IPS-NIHi11 (cell line): ENCODE measurements at regions not wholly inside any gene's neighbourhood (a gene's known extent, or its start where the extent isn't known, plus 50 kb on each side); places are given as distances from the start of the nearest gene placed in this dataset.

ENCODE experiments used
- DNase-seq: peaks from one replicate; pipeline ENCODE4 v3.0.0; 2012; ENCODE audit warnings: mixed read lengths, low spot score

DNA sequence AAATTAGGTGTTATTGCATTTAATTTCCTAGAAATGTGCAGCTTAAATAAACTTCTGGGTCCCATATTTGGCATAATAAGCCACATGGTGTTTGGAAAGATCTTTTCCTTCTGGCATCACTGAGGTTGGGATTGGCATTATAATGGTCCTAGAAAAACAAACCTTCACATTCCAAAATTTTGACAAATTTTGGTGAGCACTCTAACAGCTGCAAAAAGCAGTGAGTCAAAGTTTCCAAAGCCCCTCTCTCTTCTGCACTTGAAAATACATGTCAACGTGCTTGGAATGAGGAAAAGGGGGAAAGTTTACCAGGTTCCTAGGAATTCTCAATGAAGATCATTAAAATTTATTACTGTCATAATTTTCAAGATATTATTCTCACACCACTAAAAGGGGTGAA, 77.8 kb upstream of the STK17B start:
- no peak for DNase-seq

DNA sequence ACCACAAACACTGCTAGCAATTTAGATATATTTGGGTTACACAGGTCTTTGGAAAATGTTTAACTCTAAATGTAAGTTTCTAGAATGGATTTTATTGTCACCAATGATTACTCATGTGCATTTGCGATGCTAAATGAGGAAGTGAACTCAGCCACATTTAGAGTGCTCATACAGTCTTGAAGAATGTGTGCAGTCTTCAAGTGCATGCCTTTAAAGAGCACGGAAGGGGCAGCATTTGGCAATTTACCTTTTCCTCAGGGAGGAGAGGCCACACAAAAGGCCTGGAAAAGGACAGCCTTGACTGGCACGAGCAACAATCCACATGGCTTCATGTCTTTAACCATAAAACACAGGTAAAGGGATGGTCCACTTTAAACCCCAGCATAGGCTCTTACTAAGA, 78.5 kb upstream of the STK17B start:
- DNase-seq: no peak

DNA sequence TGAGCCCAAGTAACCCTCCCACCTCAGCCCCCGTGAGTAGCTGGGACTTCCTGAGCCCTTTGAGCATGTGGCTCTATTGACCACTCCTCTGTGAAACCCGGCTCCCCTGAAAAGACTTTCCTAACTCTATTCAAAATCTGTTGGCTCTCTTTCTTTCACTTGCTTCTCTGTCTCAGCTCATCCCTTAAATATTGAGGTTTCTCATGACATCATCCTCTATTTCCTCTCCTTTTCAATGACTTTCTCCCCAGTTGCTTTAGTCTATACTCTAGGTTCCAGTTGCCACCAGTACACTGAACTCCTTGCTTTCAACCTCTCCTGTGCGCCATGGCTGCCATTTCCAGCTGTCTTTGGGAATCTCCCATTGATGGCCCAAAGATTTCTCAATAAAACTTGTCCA, 79.8 kb upstream of the STK17B start:
- no peak for DNase-seq

DNA sequence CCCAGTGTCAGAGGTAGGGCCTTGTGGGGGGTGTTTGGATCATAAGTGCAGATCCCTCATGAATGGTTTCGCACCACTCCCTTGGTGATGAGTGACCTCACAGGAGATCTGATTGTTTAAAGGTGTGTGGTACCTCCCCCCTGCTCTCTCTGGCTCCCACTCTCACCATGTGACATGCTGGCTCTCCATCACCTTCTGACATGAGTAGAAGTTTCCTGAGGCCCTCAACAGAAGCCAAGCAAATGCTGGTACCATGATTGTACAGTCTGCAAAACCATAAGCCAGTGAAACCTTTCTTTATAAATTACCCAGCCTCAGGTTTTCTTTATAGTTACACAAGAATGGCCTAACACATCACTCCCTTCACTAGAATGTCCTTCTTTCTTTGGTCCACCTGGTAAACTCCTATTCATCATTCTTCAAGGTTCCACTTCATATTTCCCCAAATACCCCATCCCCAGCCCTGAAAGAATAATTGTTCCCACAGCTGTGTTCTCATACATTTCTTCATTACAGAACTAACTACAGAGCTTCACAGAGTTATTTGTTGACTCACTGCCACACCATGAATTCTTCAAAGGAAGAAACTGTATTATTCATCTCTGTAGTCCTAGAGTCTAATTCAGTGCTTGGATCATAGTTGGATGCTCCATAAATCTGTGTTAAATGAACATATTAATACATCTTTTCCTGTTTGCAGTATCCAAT, 81.2 kb upstream of the STK17B start:
- no peak for DNase-seq

DNA sequence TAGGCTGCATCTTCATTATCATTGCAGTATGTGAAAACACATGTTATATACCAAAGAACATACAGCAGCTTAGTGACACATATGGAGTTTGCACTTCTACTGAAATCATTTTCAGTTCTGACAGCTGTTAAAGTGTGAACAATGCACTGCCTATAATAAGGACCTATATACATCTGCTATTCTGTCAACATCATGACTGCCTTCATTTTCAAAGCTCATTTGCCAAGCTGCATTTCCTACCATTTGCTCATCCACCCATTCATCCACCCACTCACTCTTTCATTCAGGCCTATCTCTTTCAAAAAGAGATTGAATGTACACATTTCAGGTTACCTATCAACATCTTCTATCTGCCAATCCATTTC, 81.7 kb upstream of the STK17B start:
- no peak for DNase-seq

DNA sequence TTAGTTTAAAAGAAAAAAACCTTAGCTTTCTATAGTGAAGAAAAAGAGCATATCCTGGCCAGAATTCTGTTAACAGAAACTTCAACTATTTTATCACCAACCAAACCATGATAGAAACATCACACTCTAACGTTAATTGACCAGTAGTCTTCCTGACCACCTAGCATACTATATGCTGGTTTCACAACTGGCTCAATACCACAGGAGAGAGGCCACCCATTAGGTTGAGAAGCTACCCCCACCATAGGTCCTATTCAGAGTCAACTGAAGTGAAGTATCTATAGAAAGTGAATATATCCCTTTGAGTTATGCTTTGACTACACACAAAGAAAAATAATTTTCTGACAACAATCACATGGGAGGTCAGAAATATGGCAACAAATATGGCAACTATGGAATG, 85.2 kb upstream of the STK17B start:
- no peak for DNase-seq

DNA sequence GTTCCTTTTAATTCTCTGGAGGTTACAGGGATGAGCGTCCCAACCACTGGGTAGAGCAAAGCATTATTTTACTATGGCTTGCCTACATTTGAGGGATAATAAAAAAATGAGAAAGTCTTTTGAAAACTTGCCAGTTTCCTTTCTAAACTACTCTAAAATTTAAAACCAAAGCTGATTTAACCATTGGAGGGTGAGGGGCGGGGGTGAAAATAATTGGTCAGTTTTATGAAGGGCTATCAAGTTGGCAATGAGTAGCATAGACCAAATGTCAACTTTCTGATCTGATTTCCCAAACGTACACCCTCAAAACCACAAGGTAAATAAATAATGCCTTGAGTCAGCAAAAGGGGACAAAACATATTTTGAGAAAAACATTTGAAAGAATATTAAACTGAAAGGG, 85.7 kb upstream of the STK17B start:
- DNase-seq: no peak

DNA sequence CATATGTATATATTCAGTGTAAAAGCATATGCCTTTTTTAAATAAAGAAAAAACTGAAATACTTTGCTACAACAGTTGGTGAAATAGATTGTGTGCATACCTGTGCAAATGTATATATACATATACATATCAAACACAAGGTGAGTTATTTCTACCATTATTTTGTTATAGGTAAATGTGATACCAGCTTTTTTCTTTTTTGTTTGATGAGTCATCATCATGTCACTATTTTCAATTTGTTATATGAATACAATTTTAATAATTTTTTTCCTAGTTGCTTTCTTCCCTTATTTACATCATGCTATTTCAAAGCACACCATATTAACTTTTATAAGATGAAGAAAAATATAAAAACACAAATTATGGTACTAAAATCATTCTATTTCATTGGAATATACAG, 87.0 kb upstream of the STK17B start:
- DNase-seq: no peak

DNA sequence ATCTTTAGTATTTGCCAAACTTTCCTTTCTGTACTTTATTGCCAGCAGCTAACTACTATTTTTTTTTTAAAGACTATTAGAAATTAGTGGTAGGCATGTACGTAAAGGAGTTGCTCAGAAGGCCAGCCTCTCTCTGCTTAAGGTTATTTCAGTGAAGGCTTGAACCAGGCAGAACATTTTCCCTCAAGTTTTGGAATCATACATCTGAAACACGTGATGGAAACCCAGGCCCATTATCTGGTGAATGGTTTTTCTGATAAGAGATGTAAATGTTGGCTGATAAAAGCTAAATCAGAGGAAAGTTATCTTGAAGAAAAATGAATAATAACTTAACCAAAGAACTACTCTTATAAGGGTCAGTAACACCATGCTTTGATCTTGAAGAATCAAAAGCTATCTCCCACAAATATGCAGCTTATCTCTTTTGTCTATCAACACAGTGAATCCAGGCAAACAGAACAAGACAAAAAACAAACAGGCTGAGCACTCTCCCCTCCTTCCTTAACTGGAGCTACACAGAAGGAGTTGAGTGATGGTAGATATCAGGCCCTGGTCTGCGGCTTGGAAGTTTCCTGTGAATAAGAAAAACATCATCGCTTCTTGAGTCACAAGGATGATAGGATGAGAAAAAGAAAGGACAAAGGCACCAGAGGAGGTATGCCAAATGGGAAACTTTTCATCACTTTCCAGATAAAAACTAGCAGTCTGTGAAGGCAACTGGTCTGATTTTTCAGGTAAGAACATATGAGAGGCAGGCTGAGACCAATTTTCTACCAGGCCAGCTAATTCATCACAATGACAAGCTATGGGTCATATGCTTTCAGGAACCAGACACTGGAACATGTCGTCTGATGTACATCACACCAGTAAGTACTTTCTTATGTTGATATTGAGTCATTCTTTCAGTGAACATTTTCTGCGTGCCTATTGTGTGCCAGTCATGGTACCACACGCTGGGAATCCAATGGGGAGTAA, 88.4 kb upstream of the STK17B start:
- DNase-seq: no peak

DNA sequence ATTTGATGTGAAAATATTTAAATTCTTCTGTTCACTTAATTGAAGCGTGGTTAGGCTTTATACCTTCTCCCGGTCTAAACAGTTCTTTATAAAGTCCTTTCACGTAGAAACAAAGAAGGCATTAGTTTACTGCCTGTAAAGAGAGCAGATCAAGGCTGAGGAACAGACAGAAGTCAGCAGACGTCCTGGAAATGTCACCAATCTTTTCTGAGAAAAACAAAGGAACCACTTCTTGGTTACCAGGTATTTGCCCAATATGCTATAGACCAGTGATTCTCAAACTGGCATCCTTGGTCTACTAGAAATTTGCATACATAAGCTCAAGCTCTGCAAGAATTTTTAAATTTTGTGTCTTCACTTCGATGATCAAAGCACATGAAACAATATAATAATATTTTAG, 89.2 kb upstream of the STK17B start:
- DNase-seq: no peak

DNA sequence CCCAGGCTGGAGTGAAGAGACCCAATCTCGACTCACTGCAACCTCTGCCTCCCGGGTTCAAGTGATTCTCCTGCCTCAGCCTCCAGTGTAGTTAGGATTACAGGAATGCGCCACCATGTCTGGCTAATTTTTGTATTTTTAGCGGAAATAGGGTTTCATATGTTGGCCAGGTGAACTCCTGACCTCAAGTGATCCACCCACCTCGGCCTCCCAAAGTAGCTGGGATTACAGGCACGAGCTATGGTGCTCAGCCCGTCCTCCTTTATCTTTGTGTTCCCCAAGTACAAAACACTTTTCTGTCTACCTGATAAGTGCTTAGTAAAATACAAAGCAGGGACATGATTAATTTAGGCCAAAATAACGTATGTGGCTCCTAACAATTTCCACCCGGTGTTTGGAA, 91.2 kb upstream of the STK17B start:
- DNase-seq: no peak

DNA sequence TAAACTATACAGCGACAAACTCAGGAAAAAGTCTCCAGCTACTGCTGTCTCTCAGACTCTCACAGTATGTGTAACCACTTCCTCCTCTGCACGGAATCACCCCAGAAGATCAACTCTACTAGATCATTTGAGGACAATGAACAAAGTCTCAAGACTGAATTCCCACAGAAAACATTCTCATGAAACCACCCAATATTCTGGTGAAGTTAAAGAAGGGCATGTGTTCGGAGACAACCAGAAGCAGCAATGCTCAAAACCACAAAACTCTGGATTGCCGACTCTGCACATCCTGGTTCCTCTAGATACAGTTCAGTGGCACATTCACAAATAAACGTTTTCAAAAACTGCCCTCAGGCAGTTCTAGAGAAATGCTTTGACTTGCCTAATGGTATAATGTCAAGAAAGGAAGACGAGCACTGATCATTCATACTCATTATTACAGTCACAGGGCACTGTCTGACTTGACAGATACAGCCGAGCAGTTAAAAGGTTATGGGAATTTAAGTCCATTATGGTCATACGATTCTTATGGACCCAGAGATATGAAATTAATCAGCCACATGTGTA, 91.9 kb upstream of the STK17B start:
- DNase-seq: no peak

DNA sequence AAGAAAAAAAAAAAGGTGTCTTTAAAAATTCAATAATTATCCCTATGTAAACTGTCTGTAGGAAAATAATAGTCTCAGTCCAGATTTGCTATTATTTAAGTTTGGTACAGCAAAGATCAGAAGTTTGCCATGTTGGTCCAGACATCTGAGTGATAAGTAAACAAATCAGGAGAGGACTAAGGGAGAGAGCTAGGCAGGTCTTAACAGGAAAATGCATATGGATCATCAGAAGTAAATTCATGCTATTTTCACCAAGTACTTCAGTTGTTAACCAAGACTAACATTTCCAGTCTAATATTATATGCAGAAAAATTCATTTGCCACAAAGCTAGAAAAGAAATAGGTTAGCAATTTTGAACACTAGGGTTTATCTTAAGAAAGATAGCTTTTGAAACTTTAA, 95.0 kb upstream of the STK17B start:
- DNase-seq: no peak

DNA sequence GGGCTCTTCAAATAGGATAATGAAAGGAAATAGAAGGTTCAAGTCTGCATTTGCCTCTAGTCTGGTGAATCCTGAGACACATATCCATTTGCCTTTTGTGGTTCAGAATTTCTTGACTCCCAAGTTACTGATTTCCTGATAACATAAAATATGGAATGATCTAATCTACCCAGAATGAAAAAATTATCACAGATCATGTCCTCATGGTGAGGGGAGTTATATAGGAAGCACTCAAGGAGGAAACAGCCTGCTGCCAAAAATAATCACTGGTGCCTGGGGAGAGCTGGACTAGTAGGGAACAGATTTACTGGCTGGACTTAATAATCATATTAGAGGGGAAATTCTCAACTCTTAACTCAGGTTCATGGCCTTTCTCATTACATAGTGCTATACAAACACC, 95.5 kb upstream of the STK17B start:
- DNase-seq: no peak

DNA sequence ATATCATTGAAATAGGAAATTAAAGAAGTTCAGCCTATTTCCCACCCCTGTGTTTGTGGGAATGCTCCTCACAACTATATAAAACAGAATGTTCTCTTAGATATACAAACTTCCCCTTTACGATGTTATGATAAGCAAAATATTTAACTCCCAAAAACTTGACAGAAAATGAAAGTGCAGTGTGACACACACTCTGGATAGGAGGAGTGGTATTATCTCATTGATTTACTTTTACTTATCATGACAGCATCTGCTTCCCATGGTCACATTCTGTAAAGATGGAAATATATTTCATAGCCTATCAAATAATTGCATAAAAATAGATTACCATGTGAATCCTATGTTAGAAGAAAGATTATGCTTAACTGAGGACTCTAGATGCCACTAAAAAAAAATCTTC, 96.6 kb upstream of the STK17B start:
- no peak for DNase-seq

DNA sequence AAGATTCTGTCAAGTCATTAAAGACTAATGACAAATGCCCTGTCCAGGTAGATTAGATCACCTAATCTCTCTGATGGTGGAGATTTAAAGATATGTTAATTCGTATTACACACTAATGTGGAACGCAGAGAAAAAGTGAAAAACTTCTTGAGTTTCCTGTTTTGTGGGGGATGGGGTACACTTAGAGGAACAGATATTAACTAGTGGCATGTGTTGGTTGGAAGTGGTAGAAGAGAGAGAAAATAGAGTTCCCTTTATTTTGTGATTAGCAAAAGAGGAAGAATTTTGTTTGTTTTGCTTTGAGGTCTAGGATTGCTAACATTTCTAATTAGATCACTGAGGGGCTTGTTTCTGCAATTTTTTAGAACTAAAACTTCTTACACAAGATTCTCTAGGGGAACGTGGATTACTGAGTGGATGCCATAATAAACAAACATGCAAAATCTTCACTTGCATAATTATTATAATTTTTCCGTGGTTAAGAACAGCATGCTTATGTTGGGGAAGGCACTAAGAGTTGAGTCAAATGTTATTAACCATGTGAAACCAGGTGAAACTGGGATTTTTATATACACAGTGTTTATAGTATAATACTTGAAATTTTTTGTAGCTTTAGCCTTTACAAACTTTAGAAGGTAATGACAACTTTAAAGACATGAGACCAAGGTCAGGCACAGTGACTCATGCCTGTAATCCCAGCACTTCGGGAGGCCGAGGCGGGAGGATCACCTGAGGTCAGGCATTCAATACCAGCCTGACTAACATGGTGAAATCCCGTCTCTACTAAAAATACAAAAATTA, 97.4 kb upstream of the STK17B start:
- DNase-seq: no peak

DNA sequence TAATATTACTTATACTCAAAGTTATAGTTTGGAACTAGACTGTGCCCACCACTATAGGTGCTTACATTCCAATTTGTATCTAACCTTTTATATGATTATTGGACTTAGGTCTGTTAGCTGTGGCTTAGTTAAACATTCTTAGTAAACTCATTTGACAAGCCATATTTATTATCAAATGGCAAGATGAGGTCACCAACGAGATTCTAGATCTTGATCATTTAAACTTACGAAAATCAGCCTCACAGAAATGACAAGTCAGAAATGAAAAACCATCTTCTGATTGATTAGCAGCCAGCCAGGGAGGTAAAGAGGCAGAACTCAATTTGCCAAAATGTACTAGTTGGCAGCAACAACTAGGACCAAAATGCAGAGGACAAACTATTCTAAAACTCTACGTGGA, 100.4 kb upstream of the STK17B start:
- DNase-seq: no peak

DNA sequence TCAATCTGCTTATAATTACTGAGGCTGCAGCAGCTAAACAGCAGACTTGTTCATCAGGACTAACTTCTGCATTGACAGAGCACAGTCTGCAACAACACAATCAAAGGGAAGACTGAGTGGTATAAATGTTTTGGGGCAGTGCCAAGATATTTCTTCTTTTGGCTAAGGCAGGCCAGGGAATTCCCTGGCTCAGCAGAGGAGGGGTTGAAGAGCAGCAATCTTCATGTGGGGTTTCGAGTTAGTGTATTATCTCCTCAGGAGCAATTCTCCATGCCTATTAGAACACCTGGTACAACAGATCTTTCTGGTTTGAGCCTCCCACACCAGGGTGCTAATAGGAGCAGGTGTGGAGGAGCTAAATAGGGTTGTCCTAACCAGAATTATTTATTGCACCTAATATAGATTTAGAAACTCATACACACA, 103.0 kb upstream of the STK17B start:
- DNase-seq: no peak

DNA sequence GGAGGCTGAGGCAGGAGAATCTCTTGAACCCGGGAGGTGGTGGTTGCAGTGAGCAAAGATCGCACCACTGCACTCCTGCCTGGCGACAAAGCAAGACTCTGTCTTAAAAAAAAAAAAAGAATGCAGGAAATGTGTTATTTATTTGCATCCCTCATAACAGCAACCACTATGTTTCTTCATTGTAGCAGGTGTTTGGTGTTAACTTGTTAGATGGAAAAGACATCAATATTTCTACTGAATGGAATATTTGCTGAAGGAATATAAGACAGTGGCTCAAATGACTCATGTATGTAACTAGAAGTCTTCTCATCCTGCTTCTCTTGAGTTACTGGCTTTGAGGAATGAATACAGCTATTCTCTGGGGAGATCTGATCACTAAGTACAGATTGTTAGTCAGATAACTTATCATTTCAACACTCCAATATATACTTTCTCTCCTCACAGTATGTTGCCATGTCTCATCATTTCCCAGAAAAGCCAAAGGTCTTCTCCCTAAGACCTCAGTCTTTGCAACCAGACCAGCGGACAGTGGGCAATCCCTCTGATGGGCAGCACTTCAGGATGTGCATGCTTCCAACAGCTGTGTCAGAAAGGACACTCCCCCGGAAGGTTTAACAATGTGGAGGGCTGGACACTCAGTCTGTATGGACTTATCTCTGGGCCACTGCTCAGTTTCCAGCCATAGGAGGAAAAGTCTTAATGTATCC, 104.4 kb upstream of the STK17B start:
- no peak for DNase-seq

DNA sequence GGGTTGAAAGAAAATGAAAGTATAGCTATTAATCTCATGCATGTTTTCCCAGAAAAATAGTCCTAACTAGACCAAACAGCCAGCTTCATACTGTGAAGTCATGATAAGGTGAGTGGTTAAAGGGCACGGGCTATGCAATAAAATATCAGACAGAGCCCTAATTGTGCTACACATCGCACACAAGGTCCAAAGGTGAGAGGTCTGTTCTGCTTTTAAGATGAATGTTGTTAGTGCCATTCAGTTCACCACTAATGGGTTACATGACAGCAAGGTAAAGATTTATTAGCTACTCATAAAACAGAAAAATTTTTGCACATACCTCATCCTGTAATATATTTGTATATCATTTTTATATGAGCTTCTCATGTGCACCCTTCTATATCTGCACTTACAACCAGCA, 105.0 kb upstream of the STK17B start:
- DNase-seq: no peak

DNA sequence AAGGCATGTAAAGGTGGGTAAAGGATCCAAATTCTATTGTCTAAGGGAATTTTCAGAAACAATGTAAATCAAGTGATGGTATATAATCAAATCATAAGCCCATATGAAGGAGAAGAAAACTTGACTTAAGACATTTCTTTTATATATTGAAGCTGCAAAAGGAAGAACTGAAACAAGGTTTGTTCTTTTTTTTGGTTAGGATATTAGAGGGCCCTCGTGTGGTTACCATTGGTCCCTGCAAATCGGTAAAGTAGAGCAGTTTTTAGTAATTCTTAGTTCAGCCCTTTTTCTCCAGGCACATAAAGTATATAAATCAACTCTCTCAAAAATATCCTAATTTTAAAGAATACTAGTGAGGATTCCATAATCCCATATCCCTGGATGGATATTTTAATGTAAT, 105.6 kb upstream of the STK17B start:
- DNase-seq: peak; percentile 30

DNA sequence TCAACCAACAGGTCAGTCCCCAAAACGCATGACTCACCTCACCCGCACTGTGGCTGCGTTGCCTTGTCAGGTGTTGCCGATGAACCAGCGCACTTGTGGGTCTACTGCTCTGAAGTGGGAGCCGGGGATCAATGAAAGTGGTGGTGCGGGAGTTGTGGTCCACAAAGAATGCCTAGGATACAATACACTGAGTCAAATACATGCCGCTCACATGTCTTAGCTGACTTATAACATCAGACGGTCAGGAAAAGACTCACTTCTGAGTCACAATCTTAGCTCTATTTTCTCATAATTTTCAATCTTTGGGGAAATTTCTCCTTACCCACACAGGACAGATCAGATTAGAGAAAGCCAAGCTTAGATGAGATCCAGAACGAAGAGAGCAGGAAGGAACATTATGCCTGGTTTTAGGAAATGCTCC, 107.1 kb upstream of the STK17B start:
- no peak for DNase-seq
